ENCODE measurements at regions not wholly inside any gene's neighbourhood (a gene's known extent, or its start where the extent isn't known, plus 50 kb on each side); places are given as distances from the start of the nearest gene placed in this dataset.

DNA sequence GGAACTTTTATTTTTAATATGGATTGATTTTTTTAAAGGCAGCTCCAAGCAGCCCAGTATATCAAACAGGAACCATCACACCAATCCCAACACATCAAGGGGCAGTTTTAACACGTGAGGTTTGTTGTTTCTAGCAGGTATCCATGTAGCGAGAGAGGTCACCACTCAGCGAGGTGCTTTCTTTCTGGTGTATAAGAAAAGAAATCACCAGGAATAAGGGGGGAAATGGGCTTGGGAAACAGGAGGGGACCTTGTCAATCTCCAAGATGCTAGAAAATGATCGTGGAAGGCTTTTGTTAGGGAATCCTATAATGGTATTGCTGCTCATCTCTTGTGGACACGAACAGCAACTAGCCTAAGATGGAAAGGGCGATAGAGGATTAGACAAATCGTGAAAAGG is 402.9 kb upstream of the ATP11B start:
- no peak overlapping the region for H3K27ac Mint-ChIP-seq (ENCODE audit: unreplicated experiment)
- H3K4me1 Mint-ChIP-seq (ENCODE audit: unreplicated experiment): no peaks in the 10 kb centered on the region
- H3K4me3 Mint-ChIP-seq (ENCODE audit: unreplicated experiment): no peak overlapping the region
- no peak for DNase-seq (ENCODE audit: extremely low spot score, unreplicated experiment)
- TF ChIP-seq, protein P1, sequence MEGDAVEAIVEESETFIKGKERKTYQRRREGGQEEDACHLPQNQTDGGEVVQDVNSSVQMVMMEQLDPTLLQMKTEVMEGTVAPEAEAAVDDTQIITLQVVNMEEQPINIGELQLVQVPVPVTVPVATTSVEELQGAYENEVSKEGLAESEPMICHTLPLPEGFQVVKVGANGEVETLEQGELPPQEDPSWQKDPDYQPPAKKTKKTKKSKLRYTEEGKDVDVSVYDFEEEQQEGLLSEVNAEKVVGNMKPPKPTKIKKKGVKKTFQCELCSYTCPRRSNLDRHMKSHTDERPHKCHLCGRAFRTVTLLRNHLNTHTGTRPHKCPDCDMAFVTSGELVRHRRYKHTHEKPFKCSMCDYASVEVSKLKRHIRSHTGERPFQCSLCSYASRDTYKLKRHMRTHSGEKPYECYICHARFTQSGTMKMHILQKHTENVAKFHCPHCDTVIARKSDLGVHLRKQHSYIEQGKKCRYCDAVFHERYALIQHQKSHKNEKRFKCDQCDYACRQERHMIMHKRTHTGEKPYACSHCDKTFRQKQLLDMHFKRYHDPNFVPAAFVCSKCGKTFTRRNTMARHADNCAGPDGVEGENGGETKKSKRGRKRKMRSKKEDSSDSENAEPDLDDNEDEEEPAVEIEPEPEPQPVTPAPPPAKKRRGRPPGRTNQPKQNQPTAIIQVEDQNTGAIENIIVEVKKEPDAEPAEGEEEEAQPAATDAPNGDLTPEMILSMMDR (IDR thresholded peaks at IDR 0.05): no peak
- H3K36me3 Mint-ChIP-seq (ENCODE audit: unreplicated experiment): no peaks in the 10 kb centered on the region
- H3K27me3 Mint-ChIP-seq (ENCODE audit: unreplicated experiment): peaks cover 2% of the 10 kb centered on the region
- no peaks in the 10 kb centered on the region for H3K9me3 Mint-ChIP-seq (ENCODE audit: unreplicated experiment)

DNA sequence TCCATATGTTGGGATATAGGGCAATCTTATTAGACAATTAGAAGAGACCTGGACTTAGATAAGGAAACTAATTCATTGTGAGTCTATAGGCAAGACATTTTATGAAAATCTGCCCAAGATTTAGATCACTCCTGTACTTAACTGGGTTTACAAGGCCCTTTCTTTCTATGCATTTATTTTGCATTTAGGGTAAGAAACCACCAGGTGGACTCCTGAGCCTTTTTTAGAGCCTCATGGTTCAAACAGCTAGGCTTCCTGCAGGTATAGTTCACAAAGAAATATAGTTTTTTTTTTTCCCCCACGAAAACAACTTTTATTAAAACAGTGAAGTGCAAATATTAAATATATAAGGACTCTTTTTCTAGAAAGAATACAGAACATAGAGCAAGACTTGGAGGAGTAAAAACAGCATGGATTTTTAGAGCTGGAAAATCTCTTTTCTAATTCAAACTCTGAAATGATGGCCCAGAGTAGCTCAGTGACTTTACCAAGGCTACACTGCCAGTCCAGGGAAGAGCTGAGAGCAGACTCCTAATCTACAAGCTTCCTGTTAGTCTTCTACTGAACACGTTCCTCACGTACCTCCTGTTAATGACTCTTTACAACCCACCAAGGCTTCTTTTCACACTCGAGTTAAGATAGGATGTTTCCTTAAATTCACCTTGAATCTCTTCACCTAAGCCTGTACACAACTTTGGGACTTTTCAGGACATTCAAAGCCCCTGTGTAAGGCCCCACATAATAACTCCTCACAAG is 400.9 kb upstream of the ATP11B start:
- Mint-ChIP-seq H3K27ac (ENCODE audit: unreplicated experiment) (no peak overlapping the region), H3K27me3 (ENCODE audit: unreplicated experiment) (peaks cover 2% of the 10 kb centered on the region), H3K36me3 (ENCODE audit: unreplicated experiment) (no peaks in the 10 kb centered on the region), H3K4me1 (ENCODE audit: unreplicated experiment) (no peaks in the 10 kb centered on the region), H3K9me3 (ENCODE audit: unreplicated experiment) (no peaks in the 10 kb centered on the region), H3K4me3 (ENCODE audit: unreplicated experiment) (no peak overlapping the region)
- DNase-seq (ENCODE audit: extremely low spot score, unreplicated experiment): no peak
- TF ChIP-seq, protein P1 (IDR thresholded peaks at IDR 0.05): no peak

DNA sequence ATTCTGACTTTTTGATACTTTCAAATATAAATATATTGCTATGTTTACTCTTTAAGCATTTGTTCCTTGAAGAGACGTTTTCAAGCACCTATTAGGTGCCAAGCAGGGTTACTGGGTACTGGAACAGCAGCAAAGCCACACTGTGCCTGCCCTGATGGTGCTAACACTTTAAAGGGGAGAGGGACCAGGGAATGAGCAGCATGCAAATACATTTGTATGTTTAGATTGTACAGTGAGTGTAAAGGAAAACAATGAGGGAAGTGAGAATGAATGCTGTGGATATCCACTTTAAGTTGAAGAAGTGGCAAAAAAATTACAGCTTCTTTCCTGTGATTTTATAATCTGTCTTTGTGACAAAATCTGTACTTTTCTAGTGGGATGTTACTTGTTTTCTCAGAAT is 400.2 kb upstream of the ATP11B start:
- no peaks in the 10 kb centered on the region for H3K9me3 Mint-ChIP-seq (ENCODE audit: unreplicated experiment)
- H3K4me3 Mint-ChIP-seq (ENCODE audit: unreplicated experiment): no peak overlapping the region
- no peaks in the 10 kb centered on the region for H3K36me3 Mint-ChIP-seq (ENCODE audit: unreplicated experiment)
- DNase-seq (ENCODE audit: extremely low spot score, unreplicated experiment): no peak
- peaks cover 2% of the 10 kb centered on the region for H3K27me3 Mint-ChIP-seq (ENCODE audit: unreplicated experiment)
- no peak overlapping the region for H3K27ac Mint-ChIP-seq (ENCODE audit: unreplicated experiment)
- H3K4me1 Mint-ChIP-seq (ENCODE audit: unreplicated experiment): no peaks in the 10 kb centered on the region
- TF ChIP-seq, protein P1 (IDR thresholded peaks at IDR 0.05): no peak

DNA sequence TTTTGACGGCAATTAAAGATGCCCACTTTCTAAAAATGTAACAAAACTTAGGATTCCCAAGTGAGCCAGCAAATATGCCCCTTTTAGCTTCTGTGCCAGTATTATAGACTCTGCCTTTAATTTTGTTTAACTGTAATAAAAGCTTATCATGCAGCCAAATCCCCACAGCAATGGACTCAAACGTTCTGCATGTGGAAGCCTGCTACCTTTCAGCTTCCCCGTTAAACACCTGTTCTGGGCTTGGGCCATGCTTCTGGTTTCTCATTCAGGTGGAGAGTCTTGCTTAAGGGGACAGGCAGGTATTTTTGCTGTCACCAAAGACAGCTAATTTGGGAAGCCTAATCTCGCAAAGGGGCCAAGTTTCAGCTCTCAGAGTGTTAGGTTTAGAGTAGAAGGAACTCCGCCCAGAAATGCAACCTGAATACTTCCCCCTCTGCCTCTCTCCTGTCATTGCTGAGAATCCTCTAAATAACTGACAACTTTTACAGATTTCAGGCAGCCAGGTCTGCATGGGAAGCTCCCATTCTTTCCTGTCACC is 399.4 kb upstream of the ATP11B start:
- Mint-ChIP-seq H3K27me3 (ENCODE audit: unreplicated experiment) (peaks cover 2% of the 10 kb centered on the region), H3K36me3 (ENCODE audit: unreplicated experiment) (no peaks in the 10 kb centered on the region), H3K9me3 (ENCODE audit: unreplicated experiment) (no peaks in the 10 kb centered on the region), H3K4me3 (ENCODE audit: unreplicated experiment) (no peak overlapping the region), H3K27ac (ENCODE audit: unreplicated experiment) (no peak overlapping the region), H3K4me1 (ENCODE audit: unreplicated experiment) (no peaks in the 10 kb centered on the region)
- DNase-seq (ENCODE audit: extremely low spot score, unreplicated experiment): no peak
- TF ChIP-seq, protein P1 (IDR thresholded peaks at IDR 0.05): no peak

DNA sequence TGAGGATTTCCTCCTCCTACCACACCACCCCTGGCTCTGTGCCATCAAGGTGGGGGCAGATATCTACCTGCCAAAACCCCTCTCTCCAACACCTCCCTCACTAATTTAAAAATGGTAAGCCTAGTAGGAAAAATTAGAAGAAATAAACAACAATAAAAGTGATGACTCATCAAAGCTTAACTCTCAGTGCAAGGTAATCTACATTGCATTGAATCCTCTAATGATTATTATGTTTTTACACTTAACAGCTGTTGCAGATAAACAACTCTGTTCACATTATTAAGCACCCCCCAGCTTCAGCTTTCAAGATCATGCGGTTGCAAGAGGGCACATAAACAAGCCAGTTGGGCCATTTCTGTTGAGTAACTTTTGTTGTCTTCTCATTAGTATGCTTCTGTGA is 396.1 kb upstream of the ATP11B start:
- Mint-ChIP-seq H3K27ac (ENCODE audit: unreplicated experiment) (no peak overlapping the region), H3K9me3 (ENCODE audit: unreplicated experiment) (no peaks in the 10 kb centered on the region), H3K4me1 (ENCODE audit: unreplicated experiment) (peaks cover 13% of the 10 kb centered on the region), H3K27me3 (ENCODE audit: unreplicated experiment) (peaks cover 2% of the 10 kb centered on the region), H3K4me3 (ENCODE audit: unreplicated experiment) (no peak overlapping the region), H3K36me3 (ENCODE audit: unreplicated experiment) (no peaks in the 10 kb centered on the region)
- no peak for DNase-seq (ENCODE audit: extremely low spot score, unreplicated experiment)
- TF ChIP-seq, protein P1 (IDR thresholded peaks at IDR 0.05): no peak

Data from osteocyte (in vitro differentiated cells).